ENCODE measurements at regions not wholly inside any gene's neighbourhood (a gene's known extent, or its start where the extent isn't known, plus 50 kb on each side); places are given as distances from the start of the nearest gene placed in this dataset.

GRCh38 chr10:106457522-106457921, 707.0 kb downstream of the SORCS1 start:
- DNase-seq, result no peak

GRCh38 chr10:106454233-106454632, 710.3 kb downstream of the SORCS1 start:
- no peak for DNase-seq

GRCh38 chr10:106450966-106451365, 713.5 kb downstream of the SORCS1 start:
- DNase-seq, result no peak

DNA sequence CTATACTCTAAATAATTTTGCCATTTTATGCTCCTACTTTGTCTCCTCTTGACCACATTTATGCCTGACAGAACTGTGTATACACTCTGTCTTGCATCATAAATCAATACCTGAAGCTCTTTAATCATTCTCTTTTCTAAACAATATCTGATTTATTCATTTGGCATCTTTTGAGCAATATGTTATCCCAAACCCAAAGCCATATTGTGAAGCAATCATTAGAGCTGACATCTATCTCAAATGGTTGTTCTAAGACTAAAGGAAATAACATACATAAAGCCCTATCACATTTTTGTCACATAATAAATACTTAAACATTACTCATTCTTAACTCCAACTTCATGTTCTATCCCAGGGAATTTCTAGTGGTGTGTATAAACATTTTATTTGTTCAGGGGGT, 717.6 kb downstream of the SORCS1 start:
- DNase-seq, result no peak

DNA sequence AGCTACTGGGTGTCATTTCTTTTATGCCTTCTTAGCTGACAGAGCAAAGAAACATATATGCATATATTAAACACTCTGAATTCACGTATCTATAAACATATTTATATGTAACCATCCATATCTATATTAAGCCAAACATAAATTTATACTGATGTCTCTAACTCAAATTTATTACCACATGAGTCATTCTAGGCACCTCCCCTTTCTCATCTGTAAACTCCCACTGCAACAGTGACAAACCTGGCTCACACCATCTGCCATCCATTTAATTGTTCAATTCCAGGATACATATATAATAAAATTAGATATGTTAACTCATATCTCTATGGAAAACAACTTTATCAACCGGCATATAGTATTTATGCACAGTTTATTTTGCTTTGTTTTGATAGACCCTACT, 722.3 kb downstream of the SORCS1 start:
- DNase-seq, result no peak

DNA sequence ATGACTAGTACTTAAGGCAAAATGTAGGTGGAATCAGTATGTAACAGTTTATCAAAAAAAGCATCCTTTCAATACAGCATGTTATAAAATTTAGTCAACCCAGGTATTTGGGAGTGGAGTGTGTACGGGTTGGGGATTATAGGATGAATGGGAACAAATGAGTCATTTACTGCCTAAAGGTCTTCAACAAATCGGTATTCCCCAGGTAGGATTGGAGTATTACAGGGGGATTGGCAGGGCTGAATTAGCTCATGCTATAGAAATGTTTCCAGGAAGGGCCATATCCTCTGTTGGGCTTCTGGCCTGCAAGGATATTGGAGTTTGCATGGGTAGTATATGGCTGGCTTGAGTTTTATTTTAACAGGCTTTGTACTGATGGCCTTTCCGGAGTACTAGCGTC, 723.7 kb downstream of the SORCS1 start:
- DNase-seq, result no peak

DNA sequence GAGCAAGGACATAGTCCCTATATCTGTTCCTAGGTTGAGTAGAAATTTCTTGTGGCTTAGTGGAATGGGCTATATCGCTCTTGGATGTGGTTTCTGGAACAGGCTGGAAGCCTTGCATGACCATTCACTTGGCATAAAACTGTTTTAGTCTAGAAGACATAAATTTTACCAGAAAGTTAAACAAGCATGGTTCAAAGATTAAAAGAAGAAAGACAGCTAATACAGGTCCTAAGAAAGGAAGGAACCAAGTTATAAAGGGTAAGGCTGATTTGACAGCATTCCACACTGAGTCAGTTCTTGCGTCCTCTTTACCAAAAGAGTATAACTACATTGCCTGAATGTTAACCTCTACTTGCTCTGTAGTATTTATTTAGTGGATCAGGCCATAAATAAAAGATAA, 724.2 kb downstream of the SORCS1 start:
- no peak for DNase-seq

DNA sequence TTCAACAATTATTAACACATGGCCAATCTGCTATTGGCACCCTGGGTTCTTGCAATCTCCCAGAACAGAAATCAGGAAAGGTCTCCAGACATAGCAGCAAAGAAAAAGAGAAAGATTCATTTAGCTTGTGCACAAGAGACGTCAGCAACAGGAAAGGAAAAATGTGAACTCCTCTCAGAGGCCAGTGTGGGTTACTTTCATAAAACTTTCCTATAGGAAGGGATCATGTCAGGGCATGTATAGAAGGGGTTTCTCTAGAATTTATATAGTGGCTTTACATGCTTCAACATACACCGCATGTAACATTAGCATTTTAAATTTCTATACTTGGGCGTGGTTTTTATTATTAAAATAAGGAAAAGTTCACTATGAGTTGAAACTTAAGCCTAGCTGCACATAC, 725.1 kb downstream of the SORCS1 start:
- no peak for DNase-seq

GRCh38 chr10:106438386-106438785, 726.1 kb downstream of the SORCS1 start:
- no peak for DNase-seq

GRCh38 chr10:106436123-106436715, 728.3 kb downstream of the SORCS1 start:
- DNase-seq, result no peak

- no peak for DNase-seq
Observed at GRCh38 chr10:106435081-106435480, 729.4 kb downstream of the SORCS1 start.

- no peak for DNase-seq
Observed at GRCh38 chr10:106424981-106425380, 739.5 kb downstream of the SORCS1 start.

- no peak for DNase-seq
Observed at GRCh38 chr10:106424054-106424453, 740.5 kb downstream of the SORCS1 start.

DNA sequence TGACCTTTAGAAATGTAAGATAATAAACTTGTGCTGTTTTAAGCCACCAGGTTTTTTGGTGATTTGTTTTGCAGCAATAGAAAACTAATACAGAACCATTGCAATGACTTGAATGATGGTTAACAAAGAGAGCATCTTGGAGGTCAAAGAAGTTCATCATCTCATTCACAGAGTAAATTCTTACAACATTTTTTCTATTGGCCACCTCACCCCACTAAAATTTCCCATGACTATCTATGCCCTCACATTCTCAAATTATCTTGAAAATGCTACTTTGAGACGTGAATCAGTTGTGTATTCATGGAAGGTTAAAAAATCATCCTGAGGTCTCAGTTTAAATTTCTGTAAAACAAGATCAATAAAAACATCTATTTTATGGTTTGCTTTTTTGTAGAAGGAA, 754.2 kb downstream of the SORCS1 start:
- no peak for DNase-seq

DNA sequence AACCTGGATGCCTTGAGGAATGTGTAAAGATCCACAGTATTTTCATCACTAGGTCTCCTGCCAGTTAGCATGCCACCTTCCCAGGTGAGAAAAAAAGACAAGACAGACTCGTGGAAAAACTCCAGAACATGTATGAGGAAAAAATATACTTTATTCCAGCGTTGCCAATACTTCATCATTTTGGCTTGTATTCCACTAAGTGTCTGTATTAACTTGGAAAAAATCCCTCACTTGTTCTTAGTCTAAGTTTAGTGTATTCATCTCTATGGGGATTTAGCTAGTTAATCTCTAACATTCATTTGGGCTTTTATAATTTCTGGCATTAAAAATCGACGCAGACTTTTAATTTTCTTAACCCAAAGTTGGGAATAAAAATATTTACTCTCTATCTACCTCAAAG, 759.4 kb downstream of the SORCS1 start:
- DNase-seq, result no peak

GRCh38 chr10:106402458-106402857, 762.0 kb downstream of the SORCS1 start:
- DNase-seq, result no peak

DNA sequence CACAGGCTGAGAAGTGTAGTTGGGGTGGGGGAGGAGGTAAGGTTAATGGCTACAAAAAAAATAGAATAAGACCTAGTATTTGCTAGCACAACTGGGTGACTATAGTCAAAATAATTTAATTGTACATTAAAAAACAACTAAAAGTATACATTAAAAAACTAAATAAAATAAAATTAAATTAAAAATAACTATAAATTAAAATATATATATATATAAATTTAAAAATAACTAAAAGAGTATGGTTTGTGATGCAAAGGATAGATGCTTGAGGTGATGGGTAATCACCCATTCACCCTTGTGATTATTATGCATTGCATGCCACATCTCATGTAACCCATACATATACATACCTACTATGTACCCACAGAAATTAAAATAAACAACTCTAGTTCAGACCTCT, 762.5 kb downstream of the SORCS1 start:
- no peak for DNase-seq

GRCh38 chr10:106401161-106401560, 763.3 kb downstream of the SORCS1 start:
- no peak for DNase-seq

- DNase-seq, result no peak
Observed at GRCh38 chr10:106399112-106399511, 765.4 kb downstream of the SORCS1 start.

DNA sequence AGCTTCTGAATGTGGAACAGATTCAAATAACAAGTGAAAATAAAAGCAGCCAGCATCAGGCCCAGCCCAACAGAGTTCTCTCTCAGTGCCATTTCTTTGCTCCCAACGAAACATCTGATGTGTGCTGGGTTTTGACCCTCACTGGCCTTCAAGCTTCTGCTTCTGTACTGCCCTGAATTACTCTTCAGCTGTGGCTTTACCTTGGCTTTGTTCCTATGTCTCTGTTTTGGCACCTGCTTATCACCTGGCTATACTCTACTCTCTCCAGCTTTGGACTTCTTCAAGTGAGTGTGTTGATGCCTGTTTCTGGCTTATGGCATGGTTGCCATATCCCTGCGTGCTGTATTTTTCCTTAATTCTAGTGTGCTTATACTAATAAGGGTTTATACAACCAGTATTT, 768.3 kb downstream of the SORCS1 start:
- DNase-seq, result no peak

DNA sequence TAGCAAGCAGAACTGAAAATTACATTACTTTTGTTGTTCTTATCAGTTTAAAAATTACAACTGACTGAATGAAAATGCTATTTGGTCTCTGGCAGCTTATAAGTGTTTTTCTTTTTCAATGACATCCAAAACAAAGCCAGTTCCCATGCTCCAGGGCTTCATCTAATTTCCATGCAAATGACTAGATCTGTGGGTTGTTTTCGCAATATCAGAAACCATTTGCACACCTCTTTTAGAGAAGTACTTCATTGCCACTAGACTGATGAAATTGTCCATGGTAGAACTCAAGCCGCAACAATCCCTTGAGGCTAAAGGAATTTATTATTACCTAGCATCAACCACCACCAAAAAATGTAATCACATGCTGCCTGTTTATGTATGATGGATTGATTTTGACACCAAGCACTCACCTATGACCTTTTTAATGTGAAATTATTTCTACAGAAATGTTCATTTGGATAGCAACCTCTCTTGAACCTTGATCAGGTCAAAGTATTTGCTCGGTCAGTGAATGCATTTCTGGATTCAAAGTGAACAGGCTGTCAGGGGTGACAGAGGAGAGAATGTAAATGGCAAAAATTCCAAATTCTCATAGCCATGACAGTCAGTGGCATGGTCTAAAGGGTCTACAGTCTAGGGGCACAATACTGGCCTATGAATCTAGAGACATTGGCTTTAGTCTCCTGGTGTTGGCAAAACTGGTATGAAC, 769.3 kb downstream of the SORCS1 start:
- no peak for DNase-seq

- DNase-seq, result no peak
Observed at GRCh38 chr10:106392778-106393177, 771.7 kb downstream of the SORCS1 start.

GRCh38 chr10:106387063-106387462, 777.4 kb downstream of the SORCS1 start:
- no peak for DNase-seq

DNA sequence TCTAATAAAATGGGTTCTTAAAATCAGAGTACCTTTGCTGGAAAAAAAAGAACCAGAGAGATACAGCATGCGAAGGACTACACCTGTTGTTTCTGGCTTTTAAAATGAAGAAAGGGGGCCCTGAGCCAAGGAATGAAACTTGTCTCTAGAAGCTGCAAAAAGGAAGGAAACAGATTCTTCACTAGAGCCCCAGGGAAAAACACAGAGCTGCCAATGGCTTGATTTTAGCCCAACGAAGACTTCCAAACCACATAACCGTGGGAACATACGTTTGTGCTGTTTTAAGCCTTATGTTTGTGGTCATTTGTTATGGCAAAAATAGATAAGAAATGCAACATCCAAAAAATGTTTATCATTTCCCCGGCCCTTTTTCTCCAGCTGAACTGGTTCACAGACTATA, 780.0 kb downstream of the SORCS1 start:
- no peak for DNase-seq

- no peak for DNase-seq
Observed at GRCh38 chr10:106380706-106381105, 783.8 kb downstream of the SORCS1 start.
